GM21390 (cell line): ENCODE measurements at regions not wholly inside any gene's neighbourhood (a gene's known extent, or its start where the extent isn't known, plus 50 kb on each side); places are given as distances from the start of the nearest gene placed in this dataset.

Experiments
- ATAC-seq: cut with Tn5 transposase; IDR thresholded peaks from one replicate; pipeline ENCODE4 v1.9.1; 2021; ENCODE audit not compliant: unreplicated experiment

DNA sequence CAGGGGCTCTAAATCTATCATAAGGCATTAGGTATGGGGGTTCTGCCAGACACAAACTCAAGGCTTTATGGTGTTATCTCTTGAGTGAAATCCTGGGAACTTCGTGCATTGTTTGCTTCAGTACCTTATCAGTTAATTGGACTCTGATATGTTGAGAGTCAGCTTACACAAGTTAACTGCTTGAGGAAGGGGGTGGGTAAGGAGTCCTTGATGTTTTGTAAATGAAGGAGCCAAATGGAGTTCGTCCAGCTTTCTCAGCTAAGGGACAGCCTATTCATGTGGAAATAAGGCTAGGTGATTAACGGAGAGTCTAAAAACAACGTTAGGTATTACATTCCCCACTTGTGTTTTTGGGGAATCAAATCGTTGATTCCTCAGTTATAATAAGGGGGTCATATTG is 157.4 kb downstream of the TRIM27 start:
- no peak for ATAC-seq

DNA sequence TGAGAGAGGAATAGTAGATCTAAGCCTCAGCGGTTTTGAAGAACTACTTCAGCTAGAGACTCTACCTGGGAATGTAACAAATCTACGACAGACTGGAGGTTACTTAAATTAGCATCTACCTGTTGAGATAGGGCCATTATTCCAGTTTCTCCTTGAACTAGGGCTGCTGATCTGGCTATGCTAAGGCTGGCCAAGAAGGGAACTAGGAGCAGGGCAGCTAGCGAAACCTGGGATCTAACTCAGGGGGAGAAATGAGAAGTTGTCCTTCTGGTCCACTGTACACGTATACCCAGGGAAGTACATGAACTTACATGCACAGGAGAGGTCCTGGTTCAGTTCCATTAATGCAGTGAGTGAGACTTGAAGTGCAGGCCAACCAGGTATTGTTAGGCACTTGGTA is 156.7 kb downstream of the TRIM27 start:
- no peak for ATAC-seq

DNA sequence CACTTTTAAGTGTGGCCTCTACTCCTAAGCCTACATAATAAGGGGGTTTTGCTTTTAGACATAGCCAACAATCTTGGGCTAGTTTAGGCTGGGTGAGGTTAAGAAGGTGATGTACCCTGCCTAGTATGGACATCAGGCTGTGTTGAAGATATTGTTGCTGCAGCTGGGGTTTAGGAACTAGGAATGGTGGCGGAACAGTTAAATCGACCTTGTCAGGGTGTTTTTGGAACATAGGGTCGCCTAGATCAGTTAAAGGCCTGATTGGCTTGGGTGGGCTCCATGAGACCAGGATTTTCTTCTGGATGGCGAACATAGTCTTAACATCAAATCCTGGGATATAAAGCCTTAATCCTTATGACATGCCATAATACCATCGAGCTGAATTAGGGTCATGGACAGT is 156.1 kb downstream of the TRIM27 start:
- ATAC-seq, result no peak

DNA sequence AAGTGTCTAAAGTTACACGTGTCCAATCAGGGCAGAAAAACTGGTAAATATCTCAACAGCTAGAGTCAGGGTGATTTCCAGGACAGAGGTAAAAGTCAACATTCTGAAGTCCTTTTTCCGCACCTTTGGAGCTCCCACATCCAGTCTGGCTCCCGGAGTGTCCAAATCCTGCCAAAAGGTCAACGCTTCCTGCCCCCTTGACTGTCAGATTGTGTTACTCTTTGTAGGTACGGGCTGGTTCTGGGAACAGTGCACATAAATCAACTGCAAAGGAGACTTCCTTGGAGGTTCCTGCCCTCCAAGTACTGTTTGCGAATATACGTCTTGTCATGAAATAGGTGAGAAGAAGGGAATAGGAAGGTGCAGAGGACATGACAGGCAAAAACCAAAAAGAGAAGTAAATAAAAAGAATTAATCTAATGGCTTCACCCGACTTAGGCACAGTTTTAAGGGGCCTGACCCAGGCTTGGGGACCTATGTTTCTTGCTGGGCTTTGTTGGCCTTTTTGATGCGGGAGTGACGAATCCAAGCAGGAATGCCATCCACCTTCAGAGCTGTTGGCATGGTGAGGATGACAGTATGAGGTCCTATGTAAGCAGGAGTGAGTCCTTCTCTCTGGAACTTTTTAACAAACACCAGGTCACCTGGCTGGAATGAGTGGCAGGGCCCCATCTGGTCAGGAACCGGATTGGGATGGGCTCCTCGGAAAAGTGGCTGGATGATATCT is 155.4 kb downstream of the TRIM27 start:
- ATAC-seq, result no peak

DNA sequence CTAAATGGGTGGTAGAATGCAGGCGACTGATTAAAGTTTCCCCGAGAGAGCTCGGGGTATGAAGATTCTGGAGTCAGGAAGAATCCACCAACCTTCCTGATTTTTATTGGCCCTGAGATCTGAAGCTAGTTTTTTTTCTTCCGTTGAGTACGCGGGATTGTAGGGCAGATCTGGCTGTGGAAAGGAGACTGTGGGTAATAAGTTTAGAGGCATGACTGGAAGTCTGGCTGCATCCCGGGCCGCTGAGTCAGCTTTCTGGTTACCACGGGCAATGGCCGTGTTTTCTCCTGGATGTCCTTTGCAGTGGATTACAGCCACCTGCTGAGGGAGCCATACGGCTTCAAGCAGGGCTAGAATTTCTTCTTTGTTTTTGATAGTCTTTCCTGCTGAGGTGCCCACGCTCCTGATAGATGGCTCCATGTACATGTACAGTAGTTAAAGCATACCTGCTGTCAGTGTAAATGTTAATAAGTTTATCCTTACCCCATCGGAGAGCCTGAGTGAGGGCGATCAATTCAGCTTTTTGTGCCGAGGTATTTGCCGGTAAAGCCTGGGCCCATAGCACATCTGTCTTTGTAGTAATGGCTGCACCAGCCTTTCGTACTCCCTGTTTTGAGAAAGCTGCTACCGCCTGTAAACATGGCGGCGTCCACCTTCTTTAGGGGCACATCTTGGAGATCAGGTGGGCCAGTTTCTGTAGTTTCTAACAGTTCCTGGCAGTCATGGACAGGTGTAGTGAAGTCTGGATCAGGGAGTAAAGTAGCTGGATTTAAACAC is 154.0 kb downstream of the TRIM27 start:
- ATAC-seq, result no peak

DNA sequence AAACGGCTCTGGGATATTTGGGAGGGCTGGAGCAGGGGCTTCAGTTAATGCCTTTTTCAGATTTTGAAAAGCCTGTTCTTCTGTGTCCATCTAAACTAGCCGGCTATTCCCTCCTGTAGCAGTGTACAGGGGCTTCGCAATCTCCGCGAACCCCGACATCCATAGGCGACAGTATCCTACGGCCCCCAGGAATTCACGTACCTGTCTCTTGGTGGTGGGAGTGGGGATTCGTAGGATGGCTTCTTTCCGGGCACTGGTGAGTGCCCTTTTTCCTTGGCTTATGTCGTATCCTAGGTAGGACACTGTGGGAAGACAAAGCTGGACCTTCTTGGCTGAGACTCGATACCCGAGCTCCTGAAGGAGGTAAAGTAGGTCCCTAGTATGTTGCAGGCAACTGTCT is 153.1 kb downstream of the TRIM27 start:
- no peak for ATAC-seq

DNA sequence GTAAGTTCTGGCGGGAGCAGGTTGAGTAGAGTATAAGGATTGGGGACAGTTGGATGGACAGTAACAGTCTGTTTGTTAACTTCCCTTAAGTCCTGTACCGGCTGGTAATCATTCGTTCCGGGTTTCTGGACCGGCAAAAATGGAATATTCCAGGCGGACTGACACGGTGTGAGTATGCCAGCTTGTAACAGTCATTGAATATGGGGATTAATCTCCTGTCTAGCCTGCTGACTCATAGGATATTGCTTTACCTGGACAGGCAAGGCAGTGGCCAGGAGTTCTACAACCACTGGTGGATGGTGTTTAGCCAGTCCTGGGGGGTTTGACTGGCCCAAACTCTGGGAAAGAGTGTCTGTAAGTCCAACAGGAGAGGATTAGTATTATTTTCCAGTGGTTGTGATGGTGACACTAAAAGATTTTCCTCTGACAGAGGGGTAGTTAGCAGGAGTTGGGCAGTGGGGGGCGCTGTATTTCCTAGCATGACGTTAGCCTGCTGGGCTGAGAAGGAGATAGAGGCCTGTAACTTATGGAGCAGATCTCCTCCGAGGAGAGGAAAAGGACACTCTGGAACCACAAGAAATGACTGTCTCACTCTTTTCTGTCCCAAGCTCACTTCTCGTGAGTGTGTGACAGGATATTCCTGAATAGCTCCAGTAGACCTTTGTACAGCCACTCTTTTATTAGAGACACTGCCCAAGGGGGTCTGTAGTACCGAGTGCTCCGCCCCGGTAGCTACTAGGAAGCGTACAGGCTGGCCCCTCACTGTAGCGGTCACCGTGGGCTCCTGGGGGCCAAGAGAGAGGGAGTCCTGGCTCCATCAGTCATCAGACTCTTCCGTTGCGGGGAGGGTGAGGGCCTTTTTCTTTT is 152.2 kb downstream of the TRIM27 start:
- no peak for ATAC-seq

DNA sequence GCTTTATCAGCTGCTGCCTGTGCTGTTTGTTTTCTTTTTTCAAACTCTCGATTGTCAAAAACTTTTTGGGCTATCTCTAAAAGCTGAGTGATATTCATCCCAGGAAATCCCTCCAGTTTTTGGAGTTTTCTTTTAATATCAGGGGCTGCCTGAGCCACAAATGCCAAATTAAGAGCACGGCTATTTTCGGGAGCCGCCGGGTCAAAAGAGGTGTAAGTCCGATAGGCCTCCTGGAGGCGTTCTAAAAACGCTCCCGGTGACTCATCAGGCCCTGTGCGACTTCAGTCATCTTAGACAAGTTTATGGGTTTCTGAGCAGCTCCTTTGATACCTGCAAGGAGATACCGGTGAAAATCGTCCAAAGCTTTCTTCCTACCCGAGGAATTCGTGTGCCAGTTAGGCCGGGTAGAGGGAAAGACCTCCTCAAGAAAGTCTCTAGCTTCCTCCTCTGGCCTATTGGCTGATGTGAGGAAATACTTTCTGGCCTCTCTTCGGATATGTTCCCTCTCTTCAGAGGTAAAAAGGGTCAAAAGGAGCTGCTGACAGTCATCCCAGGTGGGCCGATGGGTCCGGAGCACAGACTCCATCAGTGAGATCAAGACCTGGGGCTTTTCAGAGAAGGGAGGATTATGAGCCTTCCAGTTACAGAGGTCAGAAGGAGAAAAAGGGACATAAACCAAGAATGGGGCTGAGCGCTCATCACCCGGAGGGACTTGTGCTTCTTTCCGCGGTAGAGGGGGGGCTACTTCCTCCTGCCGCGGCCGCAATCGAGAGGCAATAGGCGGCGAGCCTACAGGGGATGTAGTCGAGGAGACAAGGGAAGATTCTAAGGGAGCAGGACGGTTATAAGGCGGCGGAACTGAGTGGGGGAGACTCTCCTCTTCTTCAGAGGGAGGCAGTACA is 151.1 kb downstream of the TRIM27 start:
- ATAC-seq, result no peak

DNA sequence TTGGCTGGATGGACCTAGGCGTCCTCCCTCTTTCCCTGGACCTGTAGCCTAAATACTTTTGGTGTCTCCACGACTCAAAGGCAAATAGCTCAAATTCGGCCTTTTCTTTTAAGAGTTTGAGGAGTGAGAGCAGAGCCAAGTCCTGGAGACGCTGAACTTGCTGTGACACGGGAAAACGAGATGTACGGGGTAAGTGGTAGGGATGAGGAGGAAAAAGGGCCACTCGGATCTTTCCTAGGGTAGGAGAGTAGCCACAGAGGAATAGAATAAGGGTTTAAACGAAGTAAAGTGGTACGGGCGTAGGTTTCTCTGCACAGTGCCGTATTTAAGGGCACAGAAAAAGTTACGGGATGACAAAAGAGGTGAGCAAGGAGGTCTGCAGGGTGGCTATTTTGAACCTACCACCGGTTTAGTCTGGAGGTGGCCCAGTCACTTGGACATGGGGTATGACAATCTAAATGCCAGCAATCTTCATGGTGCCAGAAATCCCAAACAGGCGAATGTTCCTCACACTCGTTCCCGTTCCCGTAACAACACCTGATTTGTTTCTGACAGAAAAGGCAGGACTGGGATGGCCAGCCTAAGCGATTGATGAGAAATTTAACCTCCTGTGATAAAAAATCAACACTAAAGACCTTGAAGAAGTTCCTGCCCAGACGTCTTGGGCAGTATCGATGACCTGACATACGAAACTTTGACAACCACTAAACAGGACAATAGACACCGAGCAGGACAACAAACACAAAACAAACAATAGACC is 149.3 kb downstream of the TRIM27 start:
- ATAC-seq, result no peak

DNA sequence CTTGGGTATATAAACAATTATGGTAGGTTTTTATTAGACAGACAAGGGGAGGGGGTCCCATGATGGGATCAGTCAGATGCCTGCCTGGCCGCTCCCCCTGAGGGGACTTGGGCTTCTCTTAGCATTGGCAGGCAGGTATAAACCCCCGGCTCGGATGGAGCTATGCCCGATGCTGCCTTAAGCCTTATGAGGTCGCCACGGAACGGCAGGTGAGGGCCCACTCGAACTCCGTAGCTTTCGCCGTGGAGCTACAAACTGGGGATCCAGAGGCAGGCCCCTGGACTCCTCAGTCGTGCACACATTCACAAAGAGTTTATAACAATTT is 148.8 kb downstream of the TRIM27 start:
- ATAC-seq, result no peak

DNA sequence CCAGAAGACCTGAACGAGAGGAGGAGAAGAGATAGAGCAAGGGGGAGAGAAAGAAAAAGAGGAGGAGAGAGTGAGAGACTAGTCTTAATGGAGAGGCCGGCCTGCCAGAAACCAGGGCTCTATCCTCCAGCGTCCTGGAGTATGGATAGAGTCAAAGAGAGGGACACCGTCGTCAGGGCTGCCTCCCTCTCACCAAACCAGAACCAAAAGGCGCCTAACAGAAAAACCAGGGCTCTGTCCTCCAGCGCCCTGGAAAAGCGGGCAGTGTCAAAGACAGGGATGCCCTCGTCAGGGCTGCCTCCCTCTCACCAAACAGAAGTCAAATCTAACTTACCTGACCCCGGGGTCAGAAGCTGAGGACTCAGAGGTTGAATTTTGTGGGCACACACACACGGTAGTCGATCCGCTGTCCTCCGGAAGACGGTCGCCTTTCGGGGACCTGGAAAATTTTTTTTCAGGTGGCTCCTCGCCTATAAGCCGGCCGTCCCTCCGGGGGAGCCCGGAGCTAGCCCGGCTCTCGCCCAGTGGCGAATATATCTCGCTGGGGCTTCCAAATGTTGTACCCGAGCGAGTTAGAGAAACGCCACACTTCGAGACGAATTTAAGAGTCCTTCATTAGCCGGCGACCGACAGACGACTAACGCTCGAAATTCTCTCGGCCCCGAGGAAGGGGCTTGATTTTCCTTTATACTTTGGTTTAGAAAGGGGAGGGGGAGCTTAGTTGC is 148.2 kb downstream of the TRIM27 start:
- no peak for ATAC-seq

DNA sequence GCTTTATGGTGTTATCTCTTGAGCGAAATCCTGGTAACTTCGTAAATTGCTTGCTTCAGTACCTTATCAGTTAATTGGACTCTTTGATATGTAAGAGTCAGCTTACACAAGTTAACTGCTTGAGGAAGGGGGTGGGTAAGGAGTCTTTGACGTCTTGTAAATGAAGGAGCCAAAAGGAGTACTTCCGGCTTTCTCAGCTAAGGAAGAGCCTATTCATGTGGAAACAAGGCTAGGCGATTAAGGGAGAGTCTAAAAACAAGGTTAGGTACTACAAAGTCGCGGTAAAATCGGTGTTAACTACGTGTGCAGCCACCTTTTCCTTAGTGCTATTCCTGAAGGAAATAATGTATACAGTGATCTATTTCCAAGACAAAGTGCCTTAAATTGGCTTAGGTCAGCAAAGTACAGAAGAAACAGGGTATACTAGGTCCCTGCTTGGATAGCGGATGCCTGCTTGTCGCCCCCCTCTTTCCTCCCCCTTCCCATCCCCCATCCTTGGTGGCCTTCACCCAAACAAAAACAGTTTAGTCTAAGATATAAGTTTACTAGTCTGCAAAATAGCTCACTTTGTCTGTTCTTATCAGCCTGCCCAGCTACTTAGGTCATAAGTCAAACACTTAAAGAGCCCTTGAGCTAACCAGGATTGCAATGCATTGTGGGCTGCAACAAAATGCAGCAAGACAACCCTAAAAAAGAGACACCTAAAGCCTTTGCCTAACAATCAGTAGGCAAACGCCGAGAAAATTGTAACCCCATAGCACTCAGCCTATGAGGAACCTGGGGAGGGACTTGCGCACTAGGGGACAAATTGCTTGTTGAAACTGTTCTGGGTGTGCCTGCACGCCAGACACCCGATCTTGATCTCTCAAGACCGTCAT is 147.3 kb downstream of the TRIM27 start:
- no peak for ATAC-seq

DNA sequence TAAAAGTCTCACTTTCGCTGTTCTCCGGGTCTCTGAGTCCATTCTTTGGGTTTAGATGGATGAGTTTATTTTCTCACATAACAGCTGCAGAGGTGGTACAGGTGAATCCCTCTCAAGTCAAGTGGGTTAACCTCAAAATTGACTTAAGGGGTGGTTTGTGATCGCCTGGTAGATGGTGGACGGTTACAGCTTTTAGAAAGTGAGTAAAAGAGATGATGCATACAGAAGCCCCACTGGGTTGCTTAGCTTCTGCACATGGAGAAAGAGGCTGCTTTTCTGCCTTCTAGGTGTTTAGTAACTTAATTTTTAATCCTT is 146.7 kb downstream of the TRIM27 start:
- ATAC-seq, result no peak

DNA sequence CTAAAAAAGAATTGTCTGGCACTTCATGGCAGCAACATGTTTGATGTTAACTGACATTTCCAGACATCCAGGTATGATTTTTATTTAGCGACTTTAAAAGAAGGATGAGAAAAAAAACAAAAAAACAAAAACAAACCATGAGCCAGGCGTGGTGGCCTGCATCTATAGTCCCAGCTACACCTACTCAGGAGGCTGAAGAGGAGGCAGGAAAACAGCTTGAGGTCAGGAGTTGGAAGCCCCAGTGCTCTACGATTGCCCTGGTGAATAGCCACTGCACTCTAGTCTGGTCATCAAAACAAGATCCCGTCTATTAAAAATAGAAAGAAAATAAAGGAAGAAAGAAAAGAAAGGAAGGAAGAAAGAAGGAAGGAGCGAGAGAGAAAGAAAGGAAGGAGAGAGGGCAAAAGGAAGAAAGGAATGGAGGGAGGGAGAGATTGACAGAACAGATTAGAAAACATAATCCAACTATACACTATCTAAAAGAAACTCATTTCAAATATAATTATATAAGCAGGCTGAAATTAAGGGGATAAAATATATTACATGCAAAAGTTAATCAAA is 141.6 kb downstream of the TRIM27 start:
- no peak for ATAC-seq

DNA sequence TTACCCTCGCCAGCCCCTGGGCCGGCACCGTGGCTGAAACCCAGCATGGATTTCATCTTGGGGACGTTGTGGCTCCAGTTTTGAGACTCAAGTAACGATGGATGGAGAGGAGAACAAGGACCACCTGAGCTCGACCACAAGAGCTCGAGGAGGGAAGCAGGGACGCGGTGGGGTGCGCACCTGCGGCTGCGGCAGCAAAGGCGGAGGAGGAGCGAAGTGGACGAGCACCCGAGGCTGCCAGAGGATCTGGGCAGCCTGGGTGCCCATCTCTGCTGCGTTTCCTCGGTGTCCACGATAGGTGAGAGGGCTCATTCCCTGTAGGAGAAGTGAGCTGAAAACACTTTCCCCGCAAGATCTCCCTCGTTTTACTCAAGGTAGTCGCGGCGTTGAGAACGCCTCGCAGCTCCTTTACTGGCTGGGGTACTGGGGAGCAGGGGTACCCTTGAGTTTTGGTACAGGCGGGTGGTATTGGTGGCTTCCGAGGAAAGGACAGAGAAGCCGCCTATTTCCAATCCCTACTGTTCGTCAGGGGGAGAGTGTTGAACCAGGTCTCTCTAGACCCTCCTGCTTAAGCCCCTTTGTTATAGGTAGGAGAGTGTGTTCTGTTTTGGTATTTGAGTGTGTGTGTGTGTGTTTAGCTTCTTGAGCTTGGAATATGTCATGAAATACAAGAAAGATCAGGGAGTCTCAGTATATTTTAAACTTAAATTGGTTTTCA is 137.7 kb downstream of the TRIM27 start:
- ATAC-seq, result no peak

DNA sequence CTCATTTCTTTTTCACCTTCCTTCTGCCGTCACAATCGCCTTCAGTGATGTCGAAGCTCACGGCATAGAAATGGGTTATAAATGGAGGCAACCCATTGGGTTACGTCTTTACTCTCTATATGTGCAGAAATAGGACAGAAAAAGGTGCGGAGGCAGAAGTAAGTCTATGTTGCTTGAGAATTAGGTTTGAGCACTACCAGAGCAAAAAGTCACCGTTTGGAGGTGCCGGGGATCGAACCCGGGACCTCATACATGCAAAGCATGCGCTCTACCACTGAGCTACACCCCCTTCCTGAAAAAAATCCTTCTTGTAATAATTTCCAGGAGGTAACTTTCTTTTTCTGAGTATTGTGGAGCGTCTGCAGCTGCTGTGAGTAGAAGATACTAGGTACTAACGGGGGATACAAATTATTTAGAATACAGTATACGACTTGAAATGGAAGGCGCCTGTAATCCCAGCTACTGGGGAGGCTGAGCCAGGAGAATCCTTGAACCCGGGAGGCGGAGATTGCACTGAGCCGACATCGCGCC is 134.2 kb downstream of the TRIM27 start:
- no peak for ATAC-seq

DNA sequence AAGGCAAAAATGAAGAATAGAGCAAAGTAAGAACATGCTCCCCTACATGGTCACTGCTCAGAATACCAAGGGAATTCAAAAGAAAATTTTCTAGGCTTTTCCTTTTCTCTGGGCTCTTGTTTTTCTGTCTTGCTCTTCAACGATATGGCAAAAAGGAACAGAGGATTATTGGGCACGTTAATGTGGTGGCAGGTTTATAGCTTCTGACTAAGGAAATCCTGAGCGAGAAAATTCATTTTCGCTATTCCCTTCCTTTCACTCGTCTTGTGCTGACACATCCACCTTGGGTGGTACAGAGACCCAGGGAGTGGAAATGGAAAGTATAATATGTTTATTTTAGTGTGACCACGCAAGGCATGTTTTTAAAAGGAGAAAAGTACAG is 132.8 kb downstream of the TRIM27 start:
- no peak for ATAC-seq
